GM12874 (cell line): ENCODE measurements at regions not wholly inside any gene's neighbourhood (a gene's known extent, or its start where the extent isn't known, plus 50 kb on each side); places are given as distances from the start of the nearest gene placed in this dataset.

Experiments used
- CTCF ChIP-seq: IDR thresholded peaks from 2 replicates; pipeline ENCODE4 v1.5.1; 2011; ENCODE audit warnings: low read depth, mild to moderate bottlenecking, control low read depth, low read length, moderate library complexity; ENCODE audit not compliant: insufficient read depth

- TF ChIP-seq CTCF = no peak
These were observed 361.6 kb downstream of the COG6 start for GRCh38 chr13:40016953-40017660.

GRCh38 chr13:40017662-40018262, 362.3 kb downstream of the COG6 start:
- TF ChIP-seq CTCF = no peak

GRCh38 chr13:40023595-40024203, 368.2 kb downstream of the COG6 start:
- TF ChIP-seq CTCF = no peak

DNA sequence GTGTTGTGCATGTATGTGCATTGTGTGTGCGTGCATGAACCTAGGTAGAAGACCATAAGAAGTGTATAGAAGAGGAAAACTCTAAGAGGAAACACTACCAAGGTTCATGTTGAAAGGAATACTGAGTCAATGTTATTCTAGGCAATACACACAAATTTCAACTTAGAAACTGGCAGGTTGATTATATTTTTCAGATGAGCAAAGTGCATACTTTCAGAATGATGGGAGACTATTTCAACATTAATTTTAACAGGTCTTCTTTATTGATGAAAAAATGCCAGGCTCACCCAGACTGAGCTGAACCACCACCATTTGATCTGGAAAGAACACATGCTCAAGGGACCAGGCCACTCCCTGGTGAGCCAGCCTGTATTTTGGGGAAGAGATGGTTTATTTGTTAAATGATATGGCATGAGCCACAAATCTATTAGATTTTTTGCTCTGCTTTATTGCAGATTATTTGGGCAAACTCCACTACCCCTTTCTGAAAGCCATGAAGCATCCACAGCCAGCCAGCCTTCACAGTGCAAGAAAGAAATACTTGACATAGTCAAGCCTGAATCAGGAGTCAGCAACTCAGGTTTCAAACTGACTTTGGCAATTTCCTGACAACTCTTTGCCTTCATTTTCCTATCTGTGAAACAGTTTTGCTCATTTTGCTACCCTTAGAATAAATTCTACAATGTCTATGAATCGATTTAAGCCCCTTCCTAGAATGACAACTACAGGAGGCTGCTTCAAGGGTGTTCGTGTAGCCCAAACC, 368.9 kb downstream of the COG6 start:
- TF ChIP-seq CTCF = no peak

DNA sequence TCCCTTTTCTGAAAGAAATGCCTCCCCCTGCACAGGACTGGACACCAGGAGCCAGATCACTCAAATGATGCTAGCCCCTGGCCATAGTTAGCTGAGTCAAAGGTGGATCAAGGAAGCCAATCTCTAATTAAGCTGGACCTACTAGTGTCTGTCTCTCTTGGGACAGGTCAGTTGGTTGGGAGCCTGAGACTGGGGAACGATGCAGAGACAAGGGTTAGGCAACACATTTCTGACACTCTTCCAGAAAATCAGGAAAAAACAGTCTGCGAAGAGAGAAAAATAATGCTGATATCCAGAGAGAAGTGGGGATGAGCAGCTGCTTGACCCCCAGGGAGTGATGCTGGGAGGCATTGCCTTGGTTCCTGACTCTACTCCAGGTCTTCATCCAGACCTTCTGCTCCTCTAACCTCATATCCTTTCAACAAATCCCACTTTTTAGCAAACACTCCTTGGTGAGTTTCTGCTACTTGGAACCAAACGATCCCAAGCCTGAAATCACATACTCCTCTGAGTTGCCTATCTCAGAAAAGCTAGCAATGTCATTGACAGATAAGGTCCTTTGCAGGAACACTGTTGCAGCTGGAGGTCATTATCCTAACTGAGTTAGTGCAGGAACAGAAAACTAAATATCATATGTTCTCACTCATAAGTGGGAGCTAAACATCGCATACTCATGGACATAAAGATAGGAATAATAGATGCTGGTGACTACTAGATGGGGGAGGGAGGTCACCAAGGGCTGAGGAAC, 369.7 kb downstream of the COG6 start:
- no peak for TF ChIP-seq CTCF

DNA sequence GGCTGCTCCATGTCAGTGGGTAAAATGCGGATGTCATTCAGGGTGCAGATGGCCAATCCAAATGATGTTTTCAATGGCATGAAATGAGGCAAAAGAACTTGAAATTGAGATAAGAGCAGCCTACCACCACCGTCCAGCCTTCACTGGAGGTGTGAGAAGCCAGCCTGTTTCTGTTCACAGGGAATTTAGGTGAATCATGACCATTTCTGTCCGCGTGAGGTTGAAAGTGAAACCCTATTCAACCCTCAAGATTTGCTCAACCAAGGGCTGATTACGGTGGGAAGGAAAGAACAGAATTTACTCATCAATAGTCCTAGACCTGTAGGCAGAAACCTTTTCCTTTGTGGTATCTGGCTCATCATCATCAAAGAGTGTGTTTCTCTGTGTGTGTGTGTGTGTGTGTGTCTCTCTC, 370.7 kb downstream of the COG6 start:
- no peak for TF ChIP-seq CTCF
